RPMI7951 (cell line): ENCODE measurements at regions not wholly inside any gene's neighbourhood (a gene's known extent, or its start where the extent isn't known, plus 50 kb on each side); places are given as distances from the start of the nearest gene placed in this dataset.

Experiments used
- DNase-seq: peaks from one replicate; pipeline ENCODE4 v3.0.0-alpha.2; 2012; ENCODE audit warnings: low read depth

DNA sequence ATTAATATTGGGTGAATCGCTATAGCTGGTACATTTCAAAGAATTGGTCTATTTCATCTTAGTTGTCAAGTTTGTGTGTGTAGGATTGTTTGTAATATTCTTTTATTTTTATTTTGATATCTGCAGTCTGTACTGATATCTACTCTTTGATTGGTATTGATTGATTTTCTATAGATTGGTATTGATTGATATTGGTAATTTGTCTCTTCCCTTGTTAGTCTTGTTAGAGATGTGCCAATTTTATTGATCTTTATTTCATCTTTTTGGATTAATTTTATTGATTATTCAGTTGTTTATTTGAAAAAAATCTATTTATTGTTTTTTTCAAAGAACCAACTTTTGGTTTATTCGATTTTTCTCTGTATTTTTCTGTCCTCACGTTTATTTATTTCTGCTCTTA lies 61.4 kb downstream of the TM2D3 start:
- no peak for DNase-seq

DNA sequence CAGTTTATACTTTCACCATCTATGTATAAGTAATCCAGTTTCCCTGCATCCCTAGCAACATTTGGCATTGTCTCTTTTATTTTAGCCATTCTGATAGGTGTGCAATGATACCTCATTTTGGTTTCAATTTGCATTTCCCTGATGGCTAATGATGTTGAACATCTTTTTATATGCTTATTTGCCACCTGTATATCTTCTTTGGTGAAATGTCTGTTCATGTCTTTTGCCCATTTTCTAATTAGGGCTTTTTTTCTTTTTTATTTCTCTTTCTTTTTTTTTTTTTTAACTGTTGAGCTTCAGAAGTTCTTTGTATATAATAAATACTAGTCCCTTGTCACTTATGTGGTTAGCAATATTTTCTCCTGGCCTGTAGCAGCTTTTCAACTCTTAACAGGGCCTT lies 68.9 kb downstream of the TM2D3 start:
- no peak for DNase-seq

DNA sequence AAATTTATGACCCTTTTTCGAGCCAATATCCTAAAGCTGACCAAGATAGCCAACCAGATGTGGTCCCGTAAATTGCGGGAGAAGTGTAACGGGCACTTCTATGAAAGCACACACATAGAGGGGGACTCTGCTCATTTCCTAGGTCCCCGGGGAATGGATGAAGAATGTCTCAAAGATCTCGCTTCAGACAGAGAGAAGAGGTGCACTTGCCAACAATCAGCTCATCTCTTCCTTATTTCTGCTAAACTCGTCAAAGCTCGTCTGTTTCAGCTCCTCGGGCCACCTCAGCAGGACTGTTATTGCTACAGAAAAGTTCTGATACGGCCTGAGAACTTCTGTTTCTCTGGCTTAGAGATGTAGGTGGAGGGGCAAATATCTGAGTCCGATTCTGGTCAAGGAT lies 71.8 kb downstream of the TM2D3 start:
- no peak for DNase-seq

DNA sequence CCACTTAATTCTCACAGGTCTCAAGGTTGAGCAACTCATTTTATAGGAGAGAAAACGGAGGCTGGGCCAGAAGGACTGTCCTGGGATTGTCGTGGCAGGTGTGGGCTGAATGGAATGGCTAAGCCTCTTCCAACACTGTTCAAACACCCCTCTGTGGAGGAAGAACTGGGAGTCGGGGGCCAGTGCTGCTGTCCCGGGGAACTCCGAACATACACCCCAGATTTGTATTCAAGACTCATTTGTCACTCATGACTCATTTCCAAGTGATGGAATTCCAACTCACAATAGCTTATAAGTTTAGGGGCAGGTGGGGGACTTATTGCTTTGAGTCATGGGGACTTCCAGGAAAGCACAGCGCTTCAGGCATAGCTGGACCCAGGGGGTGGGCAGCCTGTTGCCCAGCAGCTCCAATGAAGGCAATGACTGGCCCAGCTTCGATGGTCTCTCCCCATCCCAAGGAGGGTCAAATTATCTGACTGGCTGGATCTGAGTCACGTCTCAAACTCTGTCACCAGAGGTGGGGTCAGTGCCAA lies 72.5 kb downstream of the TM2D3 start:
- peak; percentile 86 for DNase-seq

DNA sequence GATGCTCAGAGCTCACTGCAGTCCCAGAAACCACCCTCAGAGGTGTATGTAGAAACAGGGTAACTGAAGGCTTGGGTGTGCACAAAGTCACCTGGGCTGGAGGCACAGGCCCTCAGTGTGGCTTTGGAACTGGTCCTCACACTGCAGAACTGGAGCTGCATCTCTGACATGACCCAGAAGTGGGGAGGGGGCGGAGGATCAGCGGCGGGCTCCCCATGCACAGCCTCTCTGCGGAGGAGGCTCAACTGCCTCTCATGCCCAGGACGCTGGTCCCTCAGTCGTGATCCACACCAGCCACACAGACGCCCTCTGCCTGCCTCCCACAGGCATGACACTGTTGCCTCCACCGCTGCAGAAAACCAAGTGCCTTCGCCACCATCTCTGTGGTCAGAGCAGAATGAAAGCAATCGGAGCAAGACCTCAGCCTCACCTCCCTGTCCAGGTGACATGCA lies 73.7 kb downstream of the TM2D3 start:
- DNase-seq, result peak; percentile 35

DNA sequence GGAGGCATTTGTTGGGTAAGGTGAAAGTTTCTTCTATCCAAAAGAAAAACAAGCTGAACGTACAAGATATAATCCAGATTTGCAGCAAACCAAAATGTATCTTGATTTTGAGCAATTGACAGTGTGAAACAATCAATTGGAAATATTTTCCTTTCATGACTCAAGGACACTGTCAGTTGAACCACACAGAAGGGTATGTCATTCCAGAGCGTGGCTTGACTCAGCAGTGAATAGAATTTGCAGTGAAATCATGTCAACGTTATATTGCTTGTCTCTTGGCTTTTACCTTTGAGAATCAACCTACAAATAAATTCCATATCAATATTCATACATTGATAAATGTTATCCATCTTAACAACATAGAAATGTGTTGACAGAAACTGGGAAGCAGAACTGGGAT lies 78.2 kb downstream of the TM2D3 start:
- DNase-seq, result no peak

DNA sequence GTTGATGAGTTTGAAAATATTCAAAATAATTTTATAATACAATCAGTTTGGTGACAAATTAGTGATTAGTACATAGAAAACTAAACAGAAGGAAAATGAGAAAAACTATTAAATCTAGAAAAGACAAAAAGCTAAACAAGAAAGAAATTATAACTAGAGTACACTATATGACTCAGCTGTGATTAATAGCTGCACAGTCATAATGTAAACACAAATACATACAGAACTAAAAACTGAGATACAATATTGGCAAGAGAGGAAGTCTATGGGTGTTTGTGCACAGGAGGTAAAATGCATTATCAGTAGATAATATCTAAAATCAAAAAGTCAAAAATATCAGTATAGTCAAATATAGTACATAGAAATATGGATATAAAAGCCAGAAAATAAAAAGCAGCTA lies 80.7 kb upstream of the PCSK6 start:
- DNase-seq, result no peak

DNA sequence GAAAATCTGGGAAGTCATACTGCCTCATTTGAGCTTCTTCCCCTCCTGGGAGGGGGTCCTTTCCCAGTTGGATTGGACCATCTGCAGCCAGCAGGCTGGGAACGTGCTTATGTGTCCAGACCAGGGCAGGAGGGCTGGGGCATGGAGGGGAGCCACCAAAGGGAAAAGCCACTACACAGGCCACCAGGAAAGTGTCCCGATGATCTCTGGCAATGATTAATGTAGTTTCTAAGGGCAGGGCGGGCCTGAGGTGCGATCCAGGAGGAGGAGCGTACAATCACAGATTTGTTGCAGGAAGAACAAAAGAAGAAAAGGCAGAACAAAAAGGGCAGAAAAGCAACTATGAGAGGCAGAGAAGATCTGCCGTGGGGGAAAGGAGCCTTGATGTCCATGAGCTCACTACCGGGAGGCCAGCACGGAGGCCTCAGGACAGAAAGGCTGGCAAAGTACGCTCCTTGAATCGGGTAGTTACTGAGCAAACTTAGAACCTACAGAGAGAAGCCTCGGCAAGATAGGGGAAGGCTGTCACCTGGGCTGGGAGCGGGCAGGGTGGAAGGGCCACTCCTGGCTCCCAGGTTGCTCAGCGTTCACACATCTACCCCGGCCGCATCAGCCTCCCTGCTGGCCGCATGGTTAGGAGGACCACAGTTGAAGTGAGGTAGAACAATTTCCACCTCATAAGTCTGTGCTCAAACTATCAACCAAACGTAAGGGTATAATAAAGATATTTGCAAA lies 79.5 kb upstream of the PCSK6 start:
- DNase-seq, result no peak

DNA sequence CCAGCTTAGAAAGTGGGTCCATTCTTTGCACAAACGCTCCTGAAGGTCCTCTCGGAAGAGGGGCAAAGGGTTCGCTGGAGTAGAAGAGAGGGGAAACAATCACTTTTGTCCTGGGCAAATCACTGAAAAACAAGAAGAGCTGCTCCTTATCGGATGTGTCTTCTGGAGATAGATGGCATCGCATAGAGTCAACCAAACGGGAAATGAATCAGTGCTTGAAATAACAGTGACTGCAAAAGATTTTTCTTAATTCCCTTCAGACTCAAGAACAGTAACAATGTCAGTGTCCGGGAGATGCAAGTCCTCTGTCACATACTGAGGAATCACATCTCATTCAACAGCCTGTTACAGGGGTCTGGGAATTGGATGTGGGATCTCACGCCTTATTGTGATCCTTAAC lies 78.8 kb upstream of the PCSK6 start:
- DNase-seq, result no peak

DNA sequence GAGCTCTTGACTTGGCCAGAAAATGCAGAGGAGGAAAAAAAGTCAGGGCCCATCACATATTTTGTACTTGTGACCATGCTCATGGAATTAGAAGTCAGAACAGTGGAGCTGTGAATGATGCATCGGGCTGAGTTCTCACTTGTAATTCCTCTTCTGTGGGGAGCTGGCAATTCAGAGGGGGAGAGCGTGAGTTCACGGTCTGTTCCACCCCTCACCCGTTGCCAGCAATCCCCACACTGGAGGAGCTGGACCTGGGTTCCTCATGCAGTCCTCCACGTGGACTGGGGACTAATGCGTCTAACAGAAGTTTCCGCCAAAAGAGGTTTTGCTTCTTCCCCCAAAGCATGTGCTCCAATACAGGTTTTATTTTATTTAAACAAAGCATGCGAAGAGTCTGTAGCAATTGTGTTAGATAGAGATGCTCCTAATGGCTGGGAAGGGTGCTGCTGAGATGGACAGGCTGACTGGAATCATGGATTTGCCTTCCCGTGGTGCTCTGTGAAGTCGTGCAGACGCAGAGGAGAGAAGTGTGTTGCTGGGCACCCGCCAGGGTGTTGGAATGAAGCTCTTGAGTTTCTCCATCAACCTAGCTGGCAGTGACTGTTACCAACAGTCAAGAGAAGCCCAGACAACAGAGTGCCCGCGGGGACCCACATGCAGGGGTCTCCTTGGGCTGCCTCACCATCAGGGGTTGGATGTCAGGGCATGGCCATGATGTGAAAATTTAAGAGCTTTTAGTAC lies 77.4 kb upstream of the PCSK6 start:
- no peak for DNase-seq

DNA sequence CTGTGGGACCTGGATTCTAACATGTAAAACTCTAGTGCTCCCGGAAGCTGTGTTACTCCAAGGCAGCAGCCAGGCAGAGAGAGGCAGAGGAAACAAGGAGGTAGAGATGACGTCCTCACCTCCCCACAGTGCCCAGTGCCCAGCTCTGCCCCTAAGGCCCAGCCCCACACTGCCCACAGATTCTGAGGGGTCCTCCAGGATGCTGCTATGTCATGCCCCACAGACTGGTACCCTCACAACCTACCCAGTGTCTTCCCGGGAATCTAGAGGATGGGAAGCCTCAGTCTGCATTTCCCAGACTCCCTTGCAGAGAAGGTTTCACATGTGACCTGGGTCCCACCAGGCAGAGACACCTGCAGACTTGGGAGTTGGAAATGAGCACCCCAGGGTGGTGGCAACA lies 75.9 kb upstream of the PCSK6 start:
- DNase-seq, result no peak

DNA sequence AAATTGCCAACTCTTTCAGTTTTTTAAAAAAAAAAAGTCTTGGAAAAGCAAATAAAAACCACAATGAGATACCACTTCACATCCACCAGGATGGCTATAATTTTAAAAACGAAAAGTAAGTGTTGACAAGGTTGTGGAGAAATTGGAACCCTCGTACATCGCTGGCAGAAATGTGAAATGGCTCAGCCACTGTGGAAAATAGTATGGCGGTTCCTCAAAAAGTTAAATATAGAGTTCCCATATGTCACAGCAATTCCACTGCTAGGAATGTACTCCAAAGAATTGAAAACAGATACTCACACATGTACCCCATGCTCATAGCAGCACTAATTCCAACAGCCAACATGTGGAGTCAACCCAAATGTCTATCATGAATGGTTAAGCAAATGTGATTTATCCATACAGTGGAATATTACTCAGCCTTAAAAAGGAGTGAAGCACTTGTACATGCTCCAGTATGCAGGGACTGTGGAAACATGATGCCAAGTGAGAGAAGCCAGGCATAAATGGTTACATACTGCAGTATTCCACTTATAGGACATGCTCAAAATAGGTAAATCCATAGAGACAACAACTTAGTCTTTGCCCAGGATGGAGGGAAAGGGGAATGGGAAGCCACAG lies 73.8 kb upstream of the PCSK6 start:
- DNase-seq, result no peak

DNA sequence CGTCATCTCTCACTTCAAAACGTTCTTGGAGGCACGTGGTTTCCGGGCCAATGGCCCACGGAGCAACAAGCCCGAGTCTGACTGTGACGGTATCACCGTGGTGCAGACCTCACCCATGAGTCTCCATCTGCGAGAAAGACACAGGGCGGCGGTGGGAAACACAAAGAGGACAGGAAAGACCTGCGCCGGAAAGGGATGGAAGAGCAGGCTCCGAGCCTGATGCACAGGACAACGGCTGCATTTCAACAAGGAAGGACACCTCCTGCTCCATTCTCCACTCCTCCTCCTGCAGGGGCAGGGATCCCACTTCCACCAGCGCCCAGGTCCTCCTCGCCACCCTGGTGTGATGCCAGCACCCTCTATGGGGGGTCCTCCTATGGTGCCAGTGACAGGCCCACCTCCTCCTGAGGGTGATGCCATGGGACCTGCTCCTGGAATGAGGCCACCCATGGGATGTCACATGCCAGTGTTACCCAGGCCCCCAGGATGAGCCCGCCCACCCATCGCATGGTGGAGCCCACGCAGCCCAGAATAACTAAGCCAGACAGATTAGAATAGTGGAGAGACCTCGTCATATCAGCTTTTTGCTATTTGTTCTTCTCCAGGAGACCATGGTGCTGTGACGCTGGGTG lies 73.0 kb upstream of the PCSK6 start:
- DNase-seq, result no peak

DNA sequence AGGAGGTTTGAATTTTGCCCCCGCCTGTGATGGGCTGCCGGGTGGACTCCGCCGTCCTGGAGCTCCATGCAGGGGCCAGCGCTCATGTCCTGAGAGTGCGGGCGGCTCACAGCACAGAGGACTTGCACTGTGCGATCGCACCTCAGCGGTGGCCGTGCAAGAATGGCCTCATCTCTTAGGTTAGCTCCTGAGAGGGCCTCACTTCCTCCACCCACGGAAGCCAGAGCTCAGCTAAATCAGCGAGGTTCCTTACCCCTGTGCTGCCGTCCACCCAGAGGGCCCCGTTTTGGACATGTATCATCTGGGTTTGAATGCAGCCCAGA lies 72.0 kb upstream of the PCSK6 start:
- DNase-seq, result no peak

DNA sequence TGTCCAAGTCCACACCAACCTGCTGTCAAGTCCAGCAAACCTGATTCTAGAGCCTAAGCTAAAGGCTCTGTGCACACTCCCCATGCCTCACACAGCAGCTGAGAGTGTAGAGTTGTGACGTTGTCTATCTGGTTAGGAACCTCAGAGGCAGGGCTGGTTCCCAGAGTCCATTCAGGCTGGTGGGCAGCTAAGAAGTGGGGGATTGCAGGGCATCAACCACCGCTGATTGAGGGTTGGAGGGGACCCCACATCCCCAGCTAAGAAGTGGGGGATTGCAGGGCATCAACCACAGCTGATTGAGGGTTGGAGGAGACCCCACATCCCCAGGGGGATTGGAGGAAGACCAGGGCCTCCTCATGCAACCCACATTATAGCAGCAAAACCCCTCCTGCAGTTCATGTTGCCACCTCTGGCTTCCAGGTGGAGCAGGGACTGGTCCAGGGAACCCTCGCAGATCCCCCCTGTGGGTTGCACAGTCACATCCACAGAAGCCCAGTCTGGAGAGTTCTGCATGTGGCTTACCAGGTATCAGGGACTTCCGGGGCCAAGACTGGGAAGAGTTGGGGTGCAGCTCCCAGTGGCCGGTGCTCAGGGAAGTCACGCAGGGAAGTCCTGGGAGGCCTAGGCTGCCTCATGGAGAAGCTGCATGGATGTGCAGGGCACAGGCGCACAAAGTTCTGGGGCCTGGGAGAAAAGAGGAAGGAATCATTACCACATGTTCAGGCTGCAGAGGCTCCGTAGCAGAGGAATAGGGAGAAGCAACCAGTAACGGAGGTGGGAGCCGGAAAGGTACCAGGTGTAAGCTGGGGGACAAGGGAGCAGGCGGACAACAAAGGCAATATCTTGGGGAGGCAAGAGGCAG lies 71.4 kb upstream of the PCSK6 start:
- no peak for DNase-seq

DNA sequence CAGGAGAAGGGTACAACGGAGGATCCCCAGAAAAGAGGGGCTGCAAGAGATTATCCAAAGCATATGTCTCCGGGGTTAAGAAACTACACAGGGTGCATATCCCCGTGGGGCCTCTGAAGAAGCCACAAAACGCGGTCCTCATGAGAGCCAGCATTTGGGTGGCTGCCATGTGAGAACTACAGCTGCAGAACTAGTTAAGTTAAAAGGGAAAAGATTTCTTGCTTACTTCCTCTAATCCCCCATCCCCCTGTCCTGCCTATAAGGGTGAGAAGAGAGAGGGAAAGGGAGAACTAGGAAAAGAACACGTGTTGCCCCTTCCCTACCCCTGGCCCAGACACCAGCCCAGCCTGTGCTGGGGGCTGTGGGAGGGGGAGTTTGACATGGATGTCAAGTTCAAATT lies 70.4 kb upstream of the PCSK6 start:
- DNase-seq, result no peak

DNA sequence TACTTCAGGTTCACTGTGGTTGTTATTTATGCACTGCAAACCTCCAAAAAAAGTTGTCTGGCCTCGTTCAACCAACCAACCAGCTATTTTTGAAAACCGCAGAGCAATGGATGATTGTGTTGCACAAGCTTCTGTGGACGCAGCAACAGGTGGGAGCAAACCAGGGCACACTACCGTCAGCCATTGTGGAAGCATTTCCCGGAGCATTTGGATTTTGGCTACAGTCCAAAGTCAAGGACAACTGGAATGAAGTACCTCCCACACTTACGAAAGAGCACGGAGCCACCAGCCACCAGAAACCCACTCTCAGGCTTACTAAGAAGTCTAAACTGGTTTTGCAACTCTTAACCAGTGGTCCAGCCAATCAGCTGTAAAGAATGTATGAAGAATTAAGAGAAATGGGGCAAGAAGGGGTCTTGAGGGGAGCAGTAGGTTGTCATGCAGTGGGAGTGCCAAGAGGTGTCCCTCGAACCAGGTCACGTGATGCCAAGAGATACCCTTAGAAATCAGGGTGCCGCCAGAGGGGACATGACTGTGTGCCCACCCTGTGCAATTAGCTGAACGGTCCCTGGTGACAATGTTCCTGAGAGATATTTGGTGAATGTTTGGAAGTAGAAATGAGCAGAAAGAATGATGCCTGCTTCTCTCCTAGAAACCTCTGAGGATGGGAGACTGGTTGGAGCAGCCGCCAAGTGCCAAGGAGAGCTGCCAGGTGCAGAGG lies 68.9 kb upstream of the PCSK6 start:
- no peak for DNase-seq

DNA sequence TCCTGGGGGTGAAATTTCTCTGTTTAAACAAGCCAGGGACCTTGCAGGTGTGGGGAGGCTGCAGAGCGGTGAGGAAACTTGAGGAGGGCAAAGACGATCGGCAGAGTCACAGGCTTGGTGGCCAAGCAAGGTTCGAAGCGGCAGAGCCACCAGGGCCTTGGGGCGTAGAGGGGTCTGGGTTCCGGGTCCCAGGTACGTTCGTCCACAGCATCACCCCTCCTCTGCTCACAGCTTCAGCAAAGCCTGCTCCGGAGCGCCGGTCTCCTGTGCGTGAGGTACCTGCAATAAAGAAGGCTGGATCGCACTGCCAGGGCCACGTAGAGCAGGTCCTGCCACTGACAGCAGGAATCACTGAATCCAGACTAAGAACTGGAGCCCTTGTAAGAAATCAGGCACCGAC lies 66.8 kb upstream of the PCSK6 start:
- no peak for DNase-seq

DNA sequence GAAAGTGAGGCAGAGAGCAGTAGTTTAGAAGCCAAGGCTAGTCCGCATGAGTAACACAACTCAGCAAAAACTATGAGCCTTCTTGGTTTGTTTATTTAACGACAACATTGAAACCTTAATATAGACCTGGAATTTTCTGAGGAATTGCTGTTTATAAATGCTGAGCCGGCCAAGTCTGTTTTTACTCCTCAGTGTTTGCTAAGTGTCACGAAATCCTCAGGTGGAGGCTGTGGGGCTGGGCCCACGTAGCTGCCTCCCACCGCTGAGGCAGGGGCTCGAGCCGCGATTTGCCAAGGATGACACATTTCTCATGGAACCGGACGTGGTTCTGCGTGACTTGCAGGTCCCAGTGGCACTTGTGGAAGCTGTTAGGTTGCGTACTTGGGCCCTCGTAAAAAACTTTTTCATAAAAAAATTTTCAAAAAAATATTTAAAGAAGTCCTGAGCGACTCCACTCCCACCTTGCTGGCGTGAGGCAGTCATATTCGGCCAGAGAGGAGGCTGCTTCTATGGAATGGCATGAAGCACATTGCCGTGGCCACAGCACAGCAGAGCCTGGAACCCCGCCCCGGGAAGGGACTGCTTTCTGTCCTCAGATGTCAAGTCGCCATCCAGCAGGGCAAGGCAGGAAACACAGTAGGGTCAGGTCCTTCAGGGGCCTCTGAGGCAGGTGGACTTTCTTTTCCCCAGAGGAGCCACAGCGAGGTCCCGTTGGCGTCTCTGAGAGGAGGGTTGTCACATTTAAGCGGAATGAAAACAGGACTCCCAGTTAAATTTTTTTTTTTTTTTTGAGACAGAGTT lies 64.8 kb upstream of the PCSK6 start:
- DNase-seq, result no peak
